SK-MEL-5 (cell line): ENCODE measurements at regions not wholly inside any gene's neighbourhood (a gene's known extent, or its start where the extent isn't known, plus 50 kb on each side); places are given as distances from the start of the nearest gene placed in this dataset.
"Not testable (repeated sequence)": the region's sequence is repeated elsewhere in the genome, so short reads cannot be mapped to it uniquely, and the experiment has no call there.

Source experiments
- DNase-seq: peaks from one replicate; pipeline ENCODE4 v3.0.0-alpha.2; 2016; ENCODE audit warnings: low read depth, low spot score
- in situ Hi-C: cut with HindIII; loops from 2 replicates; pipeline ENCODE4 v1.10.0; 2016; ENCODE audit warnings: low sequenced_read_pairs, high pct_unique_total_duplicates, low pct_unique_long_range_greater_than_20kb

- in situ Hi-C loops, result no loop called here
- no peak for DNase-seq
These were observed 69.2 kb upstream of the ARL15 start for GRCh38 chr5:54379590-54379989.

GRCh38 chr5:54378707-54379106, 68.3 kb upstream of the ARL15 start:
- DNase-seq, result no peak
- in situ Hi-C loops, result no loop called here

GRCh38 chr5:54377339-54377738, 67.0 kb upstream of the ARL15 start:
- in situ Hi-C loops, DNase-seq: not testable (repeated sequence)

GRCh38 chr5:54370982-54371381, 60.6 kb upstream of the ARL15 start:
- no peak for DNase-seq
- in situ Hi-C loops, result no loop called here

- in situ Hi-C loops, result no loop called here
- no peak for DNase-seq
These were observed 57.5 kb upstream of the ARL15 start for GRCh38 chr5:54367844-54368243.

- no peak for DNase-seq
These were observed 56.3 kb upstream of the ARL15 start for GRCh38 chr5:54366707-54367106.

GRCh38 chr5:54363669-54364068, 53.3 kb upstream of the ARL15 start:
- in situ Hi-C loops, result no loop called here
- DNase-seq, result no peak

More at GRCh38 chr5:54366707-54367106, 56.3 kb upstream of the ARL15 start:
- in situ Hi-C loops, result no loop called here

- in situ Hi-C loops, result no loop called here
- DNase-seq, result no peak
These were observed 52.7 kb upstream of the ARL15 start for GRCh38 chr5:54362992-54363625.

- no peak for DNase-seq
- in situ Hi-C loops, result no loop called here
These were observed 52.1 kb upstream of the ARL15 start for GRCh38 chr5:54362434-54362833.

GRCh38 chr5:54361691-54362411, 51.5 kb upstream of the ARL15 start:
- in situ Hi-C loops, result no loop called here
- no peak for DNase-seq

- in situ Hi-C loops, result no loop called here
These were observed 50.7 kb upstream of the ARL15 start for GRCh38 chr5:54360925-54361662.

More at GRCh38 chr5:54360925-54361662, 50.7 kb upstream of the ARL15 start:
- no peak for DNase-seq
